ENCODE measurements at regions not wholly inside any gene's neighbourhood (a gene's known extent, or its start where the extent isn't known, plus 50 kb on each side); places are given as distances from the start of the nearest gene placed in this dataset.

- WGBS, 2 donors: 89 to 90% methylated on average over 5 of the region's 5 CpGs
Observed at GRCh38 chr12:131351319-131352028, 359.4 kb upstream of the SFSWAP start.

DNA sequence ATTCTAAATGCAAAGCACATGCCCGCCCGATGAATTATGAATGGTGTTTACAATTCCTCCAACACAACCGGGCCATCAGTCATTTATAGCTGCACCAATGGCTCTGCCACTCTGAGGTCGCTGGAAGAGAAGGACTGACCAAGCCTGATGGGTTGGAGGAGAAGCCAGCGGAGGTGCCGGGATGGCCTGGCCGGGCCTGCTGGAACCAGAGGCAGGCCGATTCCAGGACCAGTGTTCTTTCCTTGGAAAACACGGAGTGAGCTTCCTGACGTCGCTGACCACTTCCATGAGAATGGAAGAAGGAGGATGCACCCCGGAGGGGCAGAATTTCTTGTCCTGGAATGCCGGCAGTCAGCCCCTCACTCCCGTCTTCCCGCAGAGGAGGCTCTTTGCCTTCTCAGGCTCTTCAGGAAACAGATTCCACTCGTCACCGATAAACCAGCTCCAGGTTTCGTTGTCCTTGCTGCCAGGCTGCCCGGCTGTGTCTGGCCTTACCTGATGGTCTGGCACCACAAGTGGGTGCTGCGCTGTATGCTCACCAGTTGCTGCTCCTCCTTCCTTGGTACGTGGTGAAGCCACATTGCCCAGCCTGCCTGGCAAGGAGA, 358.5 kb upstream of the SFSWAP start:
- Histone ChIP-seq H3K9me3 (peaks cover 0 to 4% (median 0%) of the 10 kb centered on the region in 11 donors), H3K27me3 (peaks cover 0 to 42% (median 27%) of the 10 kb centered on the region in 7 donors), H3K4me1 (no peaks in the 10 kb centered on the region), H3K27ac (no peak overlapping the region), H3K4me3 (no peak overlapping the region), H3K36me3 (no peaks in the 10 kb centered on the region)
- TF ChIP-seq, protein P1, sequence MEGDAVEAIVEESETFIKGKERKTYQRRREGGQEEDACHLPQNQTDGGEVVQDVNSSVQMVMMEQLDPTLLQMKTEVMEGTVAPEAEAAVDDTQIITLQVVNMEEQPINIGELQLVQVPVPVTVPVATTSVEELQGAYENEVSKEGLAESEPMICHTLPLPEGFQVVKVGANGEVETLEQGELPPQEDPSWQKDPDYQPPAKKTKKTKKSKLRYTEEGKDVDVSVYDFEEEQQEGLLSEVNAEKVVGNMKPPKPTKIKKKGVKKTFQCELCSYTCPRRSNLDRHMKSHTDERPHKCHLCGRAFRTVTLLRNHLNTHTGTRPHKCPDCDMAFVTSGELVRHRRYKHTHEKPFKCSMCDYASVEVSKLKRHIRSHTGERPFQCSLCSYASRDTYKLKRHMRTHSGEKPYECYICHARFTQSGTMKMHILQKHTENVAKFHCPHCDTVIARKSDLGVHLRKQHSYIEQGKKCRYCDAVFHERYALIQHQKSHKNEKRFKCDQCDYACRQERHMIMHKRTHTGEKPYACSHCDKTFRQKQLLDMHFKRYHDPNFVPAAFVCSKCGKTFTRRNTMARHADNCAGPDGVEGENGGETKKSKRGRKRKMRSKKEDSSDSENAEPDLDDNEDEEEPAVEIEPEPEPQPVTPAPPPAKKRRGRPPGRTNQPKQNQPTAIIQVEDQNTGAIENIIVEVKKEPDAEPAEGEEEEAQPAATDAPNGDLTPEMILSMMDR (IDR thresholded peaks at IDR 0.05): no peak
- intact Hi-C loops (cut with DNase I): no loop called here
- ATAC-seq: no peak
- WGBS, 2 donors: 85 to 88% methylated on average over 21 of the region's 21 CpGs
- DNase-seq: no peak

More at GRCh38 chr12:131351319-131352028, 359.4 kb upstream of the SFSWAP start:
- DNase-seq: no peak
- H3K36me3 ChIP-seq: no peaks in the 10 kb centered on the region
- no peak overlapping the region for H3K4me3 ChIP-seq
- peaks cover 0 to 36% (median 27%) of the 10 kb centered on the region in 7 donors for H3K27me3 ChIP-seq
- H3K4me1 ChIP-seq: no peaks in the 10 kb centered on the region
- peaks cover 0 to 4% (median 0%) of the 10 kb centered on the region in 11 donors for H3K9me3 ChIP-seq
- TF ChIP-seq, protein P1 (IDR thresholded peaks at IDR 0.05): no peak
- no peak overlapping the region for H3K27ac ChIP-seq
- ATAC-seq: no peak
- intact Hi-C loops (cut with DNase I): no loop called here

DNA sequence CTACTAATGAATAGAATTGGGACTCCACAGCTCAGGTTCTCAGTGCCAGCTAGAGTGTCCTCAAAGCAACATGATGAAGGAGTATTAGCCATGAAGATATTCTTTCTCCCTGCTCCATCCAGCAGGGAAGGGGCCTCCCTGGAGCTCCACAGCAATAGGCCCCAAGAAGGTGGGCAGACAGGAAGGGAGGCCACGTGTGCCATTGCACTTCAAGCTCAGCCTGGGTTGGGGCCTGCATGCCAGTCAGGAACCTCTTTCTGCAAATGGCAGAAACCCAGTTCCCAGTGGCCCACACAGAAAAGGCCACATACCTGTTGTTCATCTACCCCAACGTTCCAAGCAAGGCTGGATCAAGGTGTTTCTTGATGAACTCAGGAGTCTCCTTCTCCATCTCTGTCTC, 357.5 kb upstream of the SFSWAP start:
- WGBS, 2 donors: 77 to 83% methylated on average over 2 of the region's 2 CpGs
- Histone ChIP-seq H3K27me3 (peaks cover 0 to 42% (median 20%) of the 10 kb centered on the region in 7 donors), H3K4me1 (no peaks in the 10 kb centered on the region), H3K27ac (no peak overlapping the region), H3K4me3 (no peak overlapping the region), H3K36me3 (no peaks in the 10 kb centered on the region), H3K9me3 (peaks cover 0 to 4% (median 0%) of the 10 kb centered on the region in 11 donors)
- ATAC-seq (no peak), DNase-seq (no peak)
- intact Hi-C loops (cut with DNase I): no loop called here
- TF ChIP-seq, protein P1 (IDR thresholded peaks at IDR 0.05): no peak

DNA sequence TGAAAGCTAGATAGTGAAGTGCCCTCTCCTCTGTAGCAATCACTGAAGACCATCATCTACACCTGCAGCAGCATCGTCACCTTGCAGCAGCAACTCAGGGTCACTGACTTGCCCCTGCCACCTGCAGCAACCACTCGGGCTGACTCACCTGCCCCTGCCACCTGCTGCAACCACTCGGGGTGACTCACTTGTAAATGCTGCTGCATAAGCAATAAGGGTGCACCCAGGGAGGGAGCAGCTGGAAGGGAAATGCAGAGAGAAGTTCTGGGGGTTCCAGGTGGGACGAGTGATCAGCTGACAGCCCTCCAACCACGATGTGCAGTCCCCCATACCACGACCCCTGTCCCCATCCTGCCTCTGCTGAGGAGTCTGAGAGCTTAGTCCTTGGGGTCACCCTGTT, 357.1 kb upstream of the SFSWAP start:
- TF ChIP-seq, protein P1 (IDR thresholded peaks at IDR 0.05): no peak
- H3K36me3 ChIP-seq: no peaks in the 10 kb centered on the region
- no peaks in the 10 kb centered on the region for H3K4me1 ChIP-seq
- H3K27me3 ChIP-seq: peaks cover 0 to 42% (median 16%) of the 10 kb centered on the region in 7 donors
- intact Hi-C loops (cut with DNase I): no loop called here
- H3K4me3 ChIP-seq: no peak overlapping the region
- H3K27ac ChIP-seq: no peak overlapping the region
- peaks cover 0 to 4% (median 0%) of the 10 kb centered on the region in 11 donors for H3K9me3 ChIP-seq
- WGBS, 2 donors: 70 to 71% methylated on average over 6 of the region's 6 CpGs
- ATAC-seq: no peak
- no peak for DNase-seq
